HEK293 (cell line): ENCODE measurements at regions not wholly inside any gene's neighbourhood (a gene's known extent, or its start where the extent isn't known, plus 50 kb on each side); places are given as distances from the start of the nearest gene placed in this dataset.

ENCODE experiments used
- CTCF ChIA-PET: fragments of 350-600 bp; formaldehyde crosslinking; extraction: SDS; loops from one replicate; lab custom pipeline; 2021; ENCODE audit warnings: antibody characterized with exemption; lab: Yijun Ruan, JAX
- POLR2A ChIA-PET: fragments of 300-600 bp; formaldehyde crosslinking; extraction: SDS; loops from one replicate; lab custom pipeline; 2020; ENCODE audit warnings: antibody characterized with exemption, inconsistent platforms; lab: Yijun Ruan, JAX
- H3K27ac ChIP-seq: fragments of 200-500 bp; sonication (Bioruptor generic); 2 replicates; pipeline ENCODE4 v1.5.1; 2014; ENCODE audit warnings: low read depth, low read length, control low read depth, inconsistent platforms; ENCODE audit errors: extremely low read depth
- H3K36me3 ChIP-seq, 2 experiments: fragments of 200-500 bp in 1 of 2; sonication (Bioruptor generic) in 1 of 2; 1 replicate in 1 of 2; 2 replicates in 1 of 2; pipeline ENCODE4 v1.5.1; 2014 to 2017; ENCODE audit warnings: inconsistent platforms in 2 of 2, low read length in 2 of 2; ENCODE audit not compliant: control insufficient read depth in 2 of 2, insufficient read depth in 1 of 2
- H3K4me1 ChIP-seq: fragments of 200-500 bp; sonication (Bioruptor generic); 2 replicates; pipeline ENCODE4 v1.5.1; 2014; ENCODE audit warnings: mild to moderate bottlenecking, low read length, inconsistent platforms; ENCODE audit not compliant: control insufficient read depth, insufficient read depth
- H3K4me3 ChIP-seq: 2 replicates; pipeline ENCODE4 v1.5.1; 2011; ENCODE audit warnings: low read depth, mild to moderate bottlenecking, control low read depth, low read length, moderate library complexity
- H3K9me3 ChIP-seq: fragments of 200-500 bp; sonication (Bioruptor generic); 2 replicates; pipeline ENCODE4 v1.5.1; 2014; ENCODE audit warnings: low read depth, low read length, inconsistent platforms; ENCODE audit not compliant: control insufficient read depth, insufficient read depth
- CTCF ChIP-seq: fragments of 450-650 bp; formaldehyde crosslinking; IDR thresholded peaks from 2 replicates; pipeline ENCODE4 v1.5.1; 2016; ENCODE audit warnings: missing biosample characterization, missing genetic modification characterization
- FEZF1 ChIP-seq: fragments of 450-650 bp; formaldehyde crosslinking; IDR thresholded peaks from 2 replicates; pipeline ENCODE4 v1.5.1; 2016; ENCODE audit warnings: missing biosample characterization, missing genetic modification characterization
- INSM2 ChIP-seq: fragments of 450-650 bp; formaldehyde crosslinking; IDR thresholded peaks from 2 replicates; pipeline ENCODE4 v1.5.1; 2016; ENCODE audit warnings: missing biosample characterization, missing genetic modification characterization
- KLF10 ChIP-seq: fragments of 450-650 bp; IDR thresholded peaks from 2 replicates; pipeline ENCODE4 v1.5.1; 2018; ENCODE audit warnings: missing biosample characterization, mild to moderate bottlenecking, missing genetic modification characterization
- KLF7 ChIP-seq: fragments of 450-650 bp; formaldehyde crosslinking; IDR thresholded peaks from 2 replicates; pipeline ENCODE4 v1.5.1; 2016; ENCODE audit warnings: missing biosample characterization, missing genetic modification characterization, borderline replicate concordance
- KLF9 ChIP-seq: fragments of 450-650 bp; formaldehyde crosslinking; IDR thresholded peaks from 2 replicates; pipeline ENCODE4 v1.5.1; 2016; ENCODE audit warnings: missing biosample characterization, missing genetic modification characterization, low read depth
- SP7 ChIP-seq: fragments of 450-650 bp; formaldehyde crosslinking; IDR thresholded peaks from 2 replicates; pipeline ENCODE4 v1.5.1; 2016; ENCODE audit warnings: missing biosample characterization, missing genetic modification characterization
- ZBTB49 ChIP-seq: fragments of 450-650 bp; formaldehyde crosslinking; IDR thresholded peaks from 2 replicates; pipeline ENCODE4 v1.5.1; 2016; ENCODE audit warnings: missing biosample characterization, missing genetic modification characterization, low read depth
- ZEB2 ChIP-seq: fragments of 450-650 bp; formaldehyde crosslinking; IDR thresholded peaks from 2 replicates; pipeline ENCODE4 v1.5.1; 2016; ENCODE audit warnings: missing biosample characterization, missing genetic modification characterization
- ZFP69B ChIP-seq: fragments of 450-650 bp; formaldehyde crosslinking; IDR thresholded peaks from 2 replicates; pipeline ENCODE4 v1.5.1; 2016; ENCODE audit warnings: missing biosample characterization, missing genetic modification characterization
- ZNF155 ChIP-seq: fragments of 450-650 bp; formaldehyde crosslinking; IDR thresholded peaks from 2 replicates; pipeline ENCODE4 v1.5.1; 2016; ENCODE audit warnings: missing biosample characterization, missing genetic modification characterization
- ZNF211 ChIP-seq: fragments of 450-650 bp; formaldehyde crosslinking; IDR thresholded peaks from 2 replicates; pipeline ENCODE4 v1.5.1; 2016; ENCODE audit warnings: low read depth, missing biosample characterization, missing genetic modification characterization
- ZNF266 ChIP-seq: fragments of 450-650 bp; formaldehyde crosslinking; IDR thresholded peaks from 2 replicates; pipeline ENCODE4 v1.5.1; 2016; ENCODE audit warnings: missing biosample characterization, missing genetic modification characterization, low read depth
- ZNF341 ChIP-seq: fragments of 450-650 bp; formaldehyde crosslinking; IDR thresholded peaks from 2 replicates; pipeline ENCODE4; 2016; ENCODE audit warnings: low read depth, missing biosample characterization, missing genetic modification characterization
- ZNF518A ChIP-seq: fragments of 450-650 bp; formaldehyde crosslinking; conservative IDR thresholded peaks from 2 replicates; pipeline ENCODE4 v1.5.1; 2016; ENCODE audit warnings: low read depth, missing biosample characterization, missing genetic modification characterization
- ZNF624 ChIP-seq: fragments of 450-650 bp; formaldehyde crosslinking; IDR thresholded peaks from 2 replicates; pipeline ENCODE4 v1.5.1; 2017; ENCODE audit warnings: missing biosample characterization, missing genetic modification characterization
- ZNF785 ChIP-seq: fragments of 450-650 bp; formaldehyde crosslinking; IDR thresholded peaks from 2 replicates; pipeline ENCODE4 v1.5.1; 2016; ENCODE audit warnings: missing biosample characterization, missing genetic modification characterization
- ZNF843 ChIP-seq: fragments of 450-650 bp; formaldehyde crosslinking; IDR thresholded peaks from 2 replicates; pipeline ENCODE4 v1.5.1; 2016; ENCODE audit warnings: missing biosample characterization, missing genetic modification characterization

- TF ChIP-seq ZBTB49 (tag by site-specific recombination) (no peak), ZNF624 (no peak)
Observed at GRCh38 chr6:94584211-94584610, 993.1 kb upstream of the MANEA start (continued).

GRCh38 chr6:94570581-94570980 lies 1006.8 kb upstream of the MANEA start:
- Histone ChIP-seq H3K9me3 (no peaks in the 10 kb centered on the region), H3K27ac (no peak overlapping the region), H3K36me3 (no peaks in the 10 kb centered on the region), H3K4me3 (no peak overlapping the region), H3K4me1 (no peaks in the 10 kb centered on the region)
- ChIA-PET POLR2A (no interaction called here), CTCF (no interaction called here)
- TF ChIP-seq ZNF211 (tag by site-specific recombination): no peak

- Histone ChIP-seq H3K4me3 (no peak overlapping the region), H3K9me3 (no peaks in the 10 kb centered on the region), H3K27ac (no peak overlapping the region), H3K4me1 (no peaks in the 10 kb centered on the region), H3K36me3 (no peaks in the 10 kb centered on the region)
- CTCF ChIA-PET: no interaction called here
- POLR2A ChIA-PET: no interaction called here
- TF ChIP-seq SP7 (tag by site-specific recombination): no peak
- no peak for TF ChIP-seq ZNF518A
- no peak for TF ChIP-seq INSM2 (tag by site-specific recombination)
- no peak for TF ChIP-seq CTCF (tag by site-specific recombination)
- TF ChIP-seq FEZF1: no peak
- no peak for TF ChIP-seq ZNF266 (tag by site-specific recombination)
- no peak for TF ChIP-seq ZNF785 (tag by site-specific recombination)
- TF ChIP-seq ZNF843 (tag by site-specific recombination): no peak
- no peak for TF ChIP-seq ZNF341
- TF ChIP-seq KLF10 (tag by site-specific recombination): no peak
- no peak for TF ChIP-seq ZNF155 (tag by site-specific recombination)
- TF ChIP-seq ZEB2 (tag by site-specific recombination): no peak
- no peak for TF ChIP-seq KLF9
- no peak for TF ChIP-seq KLF7
- no peak for TF ChIP-seq ZFP69B (tag by site-specific recombination)
Observed at GRCh38 chr6:94562846-94563245, 1014.5 kb upstream of the MANEA start.
